Testis (tissue), 2 donors: ENCODE measurements at regions not wholly inside any gene's neighbourhood (a gene's known extent, or its start where the extent isn't known, plus 50 kb on each side); places are given as distances from the start of the nearest gene placed in this dataset.

ENCODE experiments used
- POLR2A ChIP-seq: fragments of 450-650 bp; IDR thresholded peaks from one replicate; pipeline ENCODE4 v1.6.1; 2017; ENCODE audit warnings: antibody characterized with exemption, mild to moderate bottlenecking, moderate library complexity
- TF ChIP-seq, protein P1 (sequence below), 3 experiments: fragments of 450-650 bp in 2 of 3; fragments of 200-600 bp in 1 of 3; sonication (generic) in 1 of 3; IDR thresholded peaks; one replicate each; pipeline ENCODE4 v1.5.1; 2016 to 2019; ENCODE audit warnings: antibody characterized with exemption in 3 of 3, mild to moderate bottlenecking in 2 of 3, moderate library complexity in 1 of 3

DNA sequence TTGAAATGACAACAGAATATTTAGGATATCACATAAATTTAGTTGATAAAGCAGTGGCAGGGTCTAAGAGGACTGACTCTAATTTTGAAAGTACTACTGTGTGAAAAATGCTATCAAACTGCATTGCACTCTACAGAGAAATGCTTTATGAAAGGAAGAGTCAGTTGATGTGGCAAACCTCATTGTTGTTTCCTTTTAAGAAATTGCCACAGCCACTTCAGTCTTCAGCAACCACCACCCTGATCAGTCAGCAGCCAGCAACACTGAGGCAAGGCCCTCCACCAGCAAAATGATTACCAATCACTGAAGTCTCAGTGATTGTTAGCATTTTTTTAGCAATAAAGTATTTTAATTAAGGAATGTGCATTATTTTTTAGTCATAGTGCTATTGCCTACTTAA is 488.7 kb upstream of the SLC39A10 start:
- TF ChIP-seq, protein P1, sequence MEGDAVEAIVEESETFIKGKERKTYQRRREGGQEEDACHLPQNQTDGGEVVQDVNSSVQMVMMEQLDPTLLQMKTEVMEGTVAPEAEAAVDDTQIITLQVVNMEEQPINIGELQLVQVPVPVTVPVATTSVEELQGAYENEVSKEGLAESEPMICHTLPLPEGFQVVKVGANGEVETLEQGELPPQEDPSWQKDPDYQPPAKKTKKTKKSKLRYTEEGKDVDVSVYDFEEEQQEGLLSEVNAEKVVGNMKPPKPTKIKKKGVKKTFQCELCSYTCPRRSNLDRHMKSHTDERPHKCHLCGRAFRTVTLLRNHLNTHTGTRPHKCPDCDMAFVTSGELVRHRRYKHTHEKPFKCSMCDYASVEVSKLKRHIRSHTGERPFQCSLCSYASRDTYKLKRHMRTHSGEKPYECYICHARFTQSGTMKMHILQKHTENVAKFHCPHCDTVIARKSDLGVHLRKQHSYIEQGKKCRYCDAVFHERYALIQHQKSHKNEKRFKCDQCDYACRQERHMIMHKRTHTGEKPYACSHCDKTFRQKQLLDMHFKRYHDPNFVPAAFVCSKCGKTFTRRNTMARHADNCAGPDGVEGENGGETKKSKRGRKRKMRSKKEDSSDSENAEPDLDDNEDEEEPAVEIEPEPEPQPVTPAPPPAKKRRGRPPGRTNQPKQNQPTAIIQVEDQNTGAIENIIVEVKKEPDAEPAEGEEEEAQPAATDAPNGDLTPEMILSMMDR (IDR thresholded peaks at IDR 0.05) = no peak
- TF ChIP-seq POLR2A = no peak
